ENCODE measurements at regions not wholly inside any gene's neighbourhood (a gene's known extent, or its start where the extent isn't known, plus 50 kb on each side); places are given as distances from the start of the nearest gene placed in this dataset.

GRCh38 chr1:64356636-64357256, 113.2 kb upstream of the CACHD1 start:
- no peak overlapping the region for H3K4me3 ChIP-seq (ENCODE audit: low read depth, low read length)
- no peak for DNase-seq (ENCODE audit: low read depth, low spot score)
- TF ChIP-seq CTCF (IDR thresholded peaks at IDR 0.05; ENCODE audit: low read depth, low read length), result no peak
- in situ Hi-C loops (cut with HindIII; ENCODE audit: low sequenced_read_pairs), result no loop called here

GRCh38 chr1:64357422-64357821, 112.5 kb upstream of the CACHD1 start:
- no peak for TF ChIP-seq CTCF (IDR thresholded peaks at IDR 0.05; ENCODE audit: low read depth, low read length)
- in situ Hi-C loops (cut with HindIII; ENCODE audit: low sequenced_read_pairs), result no loop called here
- H3K4me3 ChIP-seq (ENCODE audit: low read depth, low read length), result no peak overlapping the region
- no peak for DNase-seq (ENCODE audit: low read depth, low spot score)

- H3K4me3 ChIP-seq (ENCODE audit: low read depth, low read length), result no peak overlapping the region
- no peak for TF ChIP-seq CTCF (IDR thresholded peaks at IDR 0.05; ENCODE audit: low read depth, low read length)
- in situ Hi-C loops (cut with HindIII; ENCODE audit: low sequenced_read_pairs), result no loop called here
- no peak for DNase-seq (ENCODE audit: low read depth, low spot score)
These were observed 111.2 kb upstream of the CACHD1 start for GRCh38 chr1:64358692-64359091.

- no peak for DNase-seq (ENCODE audit: low read depth, low spot score)
- TF ChIP-seq CTCF (IDR thresholded peaks at IDR 0.05; ENCODE audit: low read depth, low read length), result no peak
- no peak overlapping the region for H3K4me3 ChIP-seq (ENCODE audit: low read depth, low read length)
- in situ Hi-C loops (cut with HindIII; ENCODE audit: low sequenced_read_pairs), result no loop called here
These were observed 108.0 kb upstream of the CACHD1 start for GRCh38 chr1:64361974-64362373.

- H3K4me3 ChIP-seq (ENCODE audit: low read depth, low read length), result no peak overlapping the region
- no peak for DNase-seq (ENCODE audit: low read depth, low spot score)
- in situ Hi-C loops (cut with HindIII; ENCODE audit: low sequenced_read_pairs), result no loop called here
- TF ChIP-seq CTCF (IDR thresholded peaks at IDR 0.05; ENCODE audit: low read depth, low read length), result no peak
These were observed 106.8 kb upstream of the CACHD1 start for GRCh38 chr1:64363111-64363510.

GRCh38 chr1:64363616-64364015, 106.3 kb upstream of the CACHD1 start:
- no peak for TF ChIP-seq CTCF (IDR thresholded peaks at IDR 0.05; ENCODE audit: low read depth, low read length)
- no peak overlapping the region for H3K4me3 ChIP-seq (ENCODE audit: low read depth, low read length)
- DNase-seq (ENCODE audit: low read depth, low spot score), result no peak
- in situ Hi-C loops (cut with HindIII; ENCODE audit: low sequenced_read_pairs), result no loop called here

- H3K4me3 ChIP-seq (ENCODE audit: low read depth, low read length), result no peak overlapping the region
- TF ChIP-seq CTCF (IDR thresholded peaks at IDR 0.05; ENCODE audit: low read depth, low read length), result no peak
- DNase-seq (ENCODE audit: low read depth, low spot score), result no peak
- in situ Hi-C loops (cut with HindIII; ENCODE audit: low sequenced_read_pairs), result no loop called here
These were observed 103.1 kb upstream of the CACHD1 start for GRCh38 chr1:64366821-64367220.

Data from astrocyte of the spinal cord (primary cell).